ENCODE measurements at regions not wholly inside any gene's neighbourhood (a gene's known extent, or its start where the extent isn't known, plus 50 kb on each side); places are given as distances from the start of the nearest gene placed in this dataset.
"Not testable (repeated sequence)": the region's sequence is repeated elsewhere in the genome, so short reads cannot be mapped to it uniquely, and the experiment has no call there.

DNA sequence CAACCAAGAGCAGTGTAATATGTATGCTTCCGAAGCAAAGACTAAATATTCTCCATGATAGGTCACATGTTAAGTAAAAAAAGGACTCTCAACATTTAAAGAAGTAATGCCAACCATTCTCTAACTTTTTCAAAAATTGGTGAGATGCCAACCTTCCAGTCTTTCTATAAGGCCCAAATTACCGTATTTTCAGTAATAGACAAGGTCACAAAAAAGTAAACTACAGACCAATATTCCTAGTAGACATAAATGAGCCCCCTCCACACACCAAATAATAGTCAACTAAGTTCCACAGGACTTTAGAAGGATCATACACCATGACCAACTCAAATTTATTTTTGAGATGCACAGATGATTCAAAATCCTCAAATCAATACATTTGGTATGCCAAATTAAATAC lies 867.4 kb downstream of the TMEM121 start:
- no peak for DNase-seq

DNA sequence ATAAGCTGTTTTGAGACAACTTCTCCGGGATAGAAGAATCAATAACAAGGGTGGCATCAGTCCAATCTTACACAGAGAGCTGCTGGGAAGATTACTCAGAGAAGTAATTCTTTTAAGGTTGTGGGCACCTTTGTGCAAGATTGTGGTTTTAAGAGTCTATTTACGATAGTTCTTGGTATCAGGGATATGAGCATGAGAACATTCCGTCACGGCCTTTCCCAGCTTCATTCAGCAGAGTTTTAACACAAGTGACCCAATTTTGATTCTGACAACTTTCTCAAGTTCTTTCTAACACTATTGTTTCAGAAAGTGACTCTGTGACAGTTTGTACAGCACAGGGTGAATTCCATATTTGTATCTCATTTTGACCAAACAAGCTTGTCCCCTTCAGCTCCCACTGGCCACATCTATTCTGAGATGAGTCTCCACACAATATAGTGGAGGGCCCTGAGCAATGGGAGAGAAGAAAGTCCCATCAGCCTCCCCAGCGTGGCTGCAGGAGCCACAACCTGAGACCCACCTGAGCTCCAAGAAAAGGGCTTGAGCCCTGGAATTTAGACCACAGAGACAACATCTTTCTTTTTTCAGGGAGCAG lies 869.2 kb downstream of the TMEM121 start:
- no peak for DNase-seq

DNA sequence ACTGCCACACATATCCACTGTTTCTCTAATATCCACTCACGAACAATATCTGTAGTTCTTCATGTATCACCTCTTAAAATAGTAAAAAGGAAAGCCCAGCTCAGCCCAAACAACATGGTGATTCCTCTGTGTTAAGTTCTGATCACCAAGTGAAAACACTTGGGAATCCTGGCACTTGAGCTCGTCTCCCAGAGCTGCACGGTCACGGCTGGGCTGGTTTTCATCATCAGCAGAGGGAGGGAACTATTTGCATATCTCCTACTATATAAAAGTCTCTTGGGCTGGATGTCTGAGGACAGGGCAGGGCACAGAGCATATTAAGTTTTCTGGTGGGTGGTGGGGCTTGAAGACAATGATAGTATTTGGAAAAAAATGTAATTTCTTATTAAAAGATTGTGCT lies 870.6 kb downstream of the TMEM121 start:
- no peak for DNase-seq

DNA sequence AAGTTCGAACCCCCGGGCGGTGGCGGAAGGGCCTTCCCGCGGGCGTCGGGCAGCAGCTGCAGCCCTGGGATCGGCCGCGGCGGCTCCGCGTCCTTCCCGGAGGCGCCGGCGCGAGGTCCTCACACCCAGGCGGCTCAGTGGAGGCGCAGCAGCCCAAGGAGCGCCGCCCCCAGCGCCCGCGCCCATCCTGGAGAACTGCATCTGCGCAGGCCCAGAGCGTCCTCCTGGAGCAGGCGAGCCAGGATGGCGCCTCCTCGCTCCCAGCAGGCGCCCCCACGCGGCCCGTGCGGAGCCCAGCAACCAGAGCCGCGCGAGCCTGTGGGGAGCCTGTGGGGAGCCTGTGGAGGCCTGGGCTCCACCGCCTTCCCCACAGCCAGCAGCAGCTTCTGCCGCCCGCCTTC lies 872.5 kb downstream of the TMEM121 start:
- DNase-seq, result not testable (repeated sequence)

DNA sequence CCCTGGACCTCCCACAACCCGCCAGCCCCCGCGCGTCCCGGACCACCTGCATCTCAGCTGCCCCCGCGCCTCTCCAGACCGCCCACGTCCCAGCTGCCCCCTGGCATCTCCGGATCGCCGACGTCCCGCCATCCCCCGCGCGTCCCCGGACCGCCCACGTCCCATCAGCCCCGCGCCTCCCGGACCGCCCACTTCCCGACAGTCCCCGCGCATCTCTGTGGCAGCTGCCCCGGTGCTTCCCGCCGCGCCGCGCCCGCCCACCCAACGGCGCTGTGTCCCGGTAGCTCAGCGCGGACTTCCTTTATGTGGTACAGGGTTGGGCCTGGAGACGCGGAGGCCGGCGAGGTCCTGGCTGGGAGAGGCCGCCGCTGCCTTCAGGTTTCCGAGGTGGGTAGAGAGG lies 874.9 kb downstream of the TMEM121 start:
- not testable (repeated sequence) for DNase-seq

DNA sequence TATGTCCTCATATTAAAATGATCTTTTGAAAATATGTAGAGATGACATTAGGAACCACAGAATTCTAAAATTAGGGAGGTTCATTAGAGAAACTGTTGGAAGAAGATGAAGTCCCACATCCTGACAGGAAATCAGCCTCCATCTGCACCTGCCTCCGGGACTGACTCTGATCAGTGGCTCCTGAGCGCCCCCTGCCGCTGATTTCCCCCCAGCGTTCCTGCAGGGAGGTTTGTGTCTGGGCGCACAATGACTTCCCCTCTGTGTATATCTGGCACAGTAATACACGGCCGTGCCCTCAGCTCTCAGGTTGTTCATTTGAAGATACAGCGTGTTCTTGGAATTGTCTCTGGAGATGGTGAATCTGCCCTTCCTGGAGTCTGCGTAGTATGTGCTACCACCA lies 883.8 kb downstream of the TMEM121 start:
- not testable (repeated sequence) for DNase-seq

DNA sequence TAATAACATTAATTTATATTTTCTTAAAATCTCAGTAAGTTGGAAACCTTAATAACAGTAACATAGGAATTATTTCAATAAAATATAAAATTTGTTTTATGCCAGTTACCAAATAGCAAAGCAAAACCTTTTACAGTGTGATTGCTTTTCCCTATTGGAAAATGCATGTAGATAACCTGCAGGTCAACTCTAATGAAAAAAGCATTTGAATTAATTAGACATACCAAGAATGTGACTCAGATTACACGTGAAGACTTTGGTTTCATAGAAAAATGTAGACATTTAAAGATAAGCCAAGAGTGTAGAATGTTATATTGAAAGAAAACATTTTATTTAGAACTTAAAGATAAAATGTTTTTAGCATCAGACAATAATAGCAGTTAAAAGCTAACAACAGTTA lies 888.1 kb downstream of the TMEM121 start:
- DNase-seq, result no peak

DNA sequence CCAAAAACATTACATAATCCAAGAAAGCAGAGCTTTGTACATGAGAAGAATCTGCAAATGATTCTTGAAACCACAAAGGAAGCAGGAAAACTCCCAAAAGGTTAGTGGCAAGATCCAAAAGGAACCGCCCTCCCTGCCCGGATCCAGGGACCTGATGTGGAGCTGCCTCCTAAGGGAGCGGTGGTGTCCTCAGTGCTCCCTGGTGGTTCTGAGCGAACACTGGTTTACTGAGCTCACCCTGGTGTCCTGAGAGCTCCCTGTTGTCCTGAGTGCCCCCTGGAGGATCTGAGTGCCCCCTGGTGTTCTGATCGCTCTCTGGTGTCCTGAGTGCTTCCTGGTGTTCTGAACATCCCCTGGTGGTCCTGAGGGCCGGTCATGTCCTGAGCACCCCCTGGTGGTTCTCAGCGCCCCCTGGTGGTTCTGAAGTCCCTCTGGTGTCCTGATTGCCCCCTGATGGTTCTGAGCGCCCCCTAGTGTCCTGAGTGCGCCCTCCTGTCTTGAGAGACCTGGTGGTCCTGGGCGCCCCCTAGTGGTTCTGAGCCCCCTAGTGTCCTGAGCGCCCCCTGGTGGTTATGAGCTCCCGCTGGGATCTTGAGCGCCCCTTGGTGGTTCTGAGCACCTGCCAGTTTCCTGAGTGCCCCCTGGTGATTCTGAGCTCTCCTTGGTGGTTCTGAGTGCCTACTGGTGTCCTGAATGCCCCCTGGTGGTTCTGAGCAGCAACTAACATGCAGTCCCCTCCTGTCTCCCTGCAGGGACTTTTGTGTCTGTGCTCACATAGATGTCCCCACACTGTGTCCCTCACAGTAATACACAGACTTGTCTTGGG lies 891.1 kb downstream of the TMEM121 start:
- no peak for DNase-seq

DNA sequence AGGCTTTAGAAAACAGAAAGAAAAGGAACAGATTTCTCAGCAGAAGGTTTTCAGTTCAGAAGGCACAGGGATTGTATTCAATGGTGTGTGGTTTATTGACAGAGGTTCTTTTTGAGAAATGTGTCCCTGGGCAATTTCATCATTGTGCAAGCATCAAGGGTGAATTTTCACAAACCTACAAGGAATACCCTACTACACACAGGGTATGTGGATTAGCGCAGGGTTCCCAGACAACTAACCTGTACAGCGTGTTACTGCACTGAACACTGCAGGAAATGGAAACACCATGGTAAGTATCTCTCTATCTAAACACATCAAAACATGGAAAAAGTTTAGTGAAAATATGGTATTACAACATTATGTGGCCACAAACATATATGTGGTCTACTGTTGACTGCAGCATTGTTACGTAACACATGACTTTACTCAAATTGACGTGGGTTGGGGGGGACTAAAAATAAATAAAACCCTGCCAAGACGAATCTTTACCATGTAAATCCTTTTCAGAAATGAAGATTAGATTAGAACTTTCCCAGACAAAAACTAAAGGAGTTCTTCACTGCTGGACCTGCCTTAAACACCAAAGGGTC lies 893.1 kb downstream of the TMEM121 start:
- no peak for DNase-seq

DNA sequence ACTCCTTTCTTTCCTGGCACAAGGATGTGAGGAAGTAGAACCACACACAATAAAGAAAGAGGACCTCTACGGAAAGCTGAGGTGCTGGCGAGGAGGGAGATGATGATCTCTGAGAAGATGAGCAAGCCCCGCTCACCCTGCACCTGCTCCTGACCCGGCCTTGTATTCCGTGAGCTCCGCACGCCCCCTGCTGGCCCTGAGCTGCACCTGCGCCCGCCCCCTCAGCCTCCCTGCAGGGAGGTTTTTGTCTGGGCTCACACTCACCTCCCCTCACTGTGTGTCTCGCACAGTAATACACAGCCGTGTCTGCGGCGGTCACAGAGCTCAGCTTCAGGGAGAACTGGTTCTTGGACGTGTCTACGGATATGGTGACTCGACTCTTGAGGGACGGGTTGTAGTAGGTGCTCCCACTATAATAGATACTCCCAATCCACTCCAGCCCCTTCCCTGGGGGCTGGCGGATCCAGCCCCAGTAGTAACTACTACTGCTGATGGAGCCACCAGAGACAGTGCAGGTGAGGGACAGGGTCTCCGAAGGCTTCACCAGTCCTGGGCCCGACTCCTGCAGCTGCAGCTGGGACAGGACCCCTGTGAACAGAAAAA lies 895.1 kb downstream of the TMEM121 start:
- DNase-seq, result not testable (repeated sequence)

DNA sequence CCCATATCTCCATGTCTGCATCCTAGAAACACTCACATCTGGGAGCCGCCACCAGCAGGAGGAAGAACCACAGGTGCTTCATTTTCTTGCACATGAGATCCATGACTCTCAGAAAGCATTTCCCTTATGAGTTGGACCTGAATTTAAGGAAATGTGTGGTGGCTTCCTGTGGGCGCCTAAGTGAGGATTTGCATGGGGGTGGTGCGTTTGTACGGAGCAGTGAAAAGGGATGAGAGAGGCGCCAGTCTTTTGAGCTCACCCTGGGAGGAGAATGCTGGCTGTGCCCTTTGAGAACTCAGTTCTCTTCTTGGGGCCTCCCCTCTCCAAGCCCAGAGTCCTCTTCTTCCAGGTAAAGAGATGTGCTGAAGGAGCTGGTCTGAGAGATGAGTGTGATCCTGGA lies 895.7 kb downstream of the TMEM121 start:
- DNase-seq, result no peak

DNA sequence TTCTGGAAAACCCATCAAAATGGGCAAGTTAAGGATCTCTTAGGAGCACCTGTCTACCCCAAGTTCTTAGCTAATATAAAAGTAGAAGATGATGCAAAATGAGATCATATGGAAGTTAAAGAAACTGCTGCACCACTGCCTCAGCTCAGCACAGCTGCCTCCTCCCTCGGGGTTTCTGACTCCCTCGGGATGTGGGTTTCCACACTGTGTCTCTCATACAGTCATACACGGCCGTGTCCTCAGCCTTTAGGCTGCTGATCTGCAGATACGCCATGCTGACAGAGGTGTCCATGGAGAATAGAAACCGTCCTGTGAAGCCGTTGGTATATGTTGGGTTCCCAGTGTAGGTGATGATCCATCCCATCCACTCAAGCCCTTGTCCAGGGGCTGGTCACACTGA lies 898.8 kb downstream of the TMEM121 start:
- DNase-seq, result not testable (repeated sequence)

DNA sequence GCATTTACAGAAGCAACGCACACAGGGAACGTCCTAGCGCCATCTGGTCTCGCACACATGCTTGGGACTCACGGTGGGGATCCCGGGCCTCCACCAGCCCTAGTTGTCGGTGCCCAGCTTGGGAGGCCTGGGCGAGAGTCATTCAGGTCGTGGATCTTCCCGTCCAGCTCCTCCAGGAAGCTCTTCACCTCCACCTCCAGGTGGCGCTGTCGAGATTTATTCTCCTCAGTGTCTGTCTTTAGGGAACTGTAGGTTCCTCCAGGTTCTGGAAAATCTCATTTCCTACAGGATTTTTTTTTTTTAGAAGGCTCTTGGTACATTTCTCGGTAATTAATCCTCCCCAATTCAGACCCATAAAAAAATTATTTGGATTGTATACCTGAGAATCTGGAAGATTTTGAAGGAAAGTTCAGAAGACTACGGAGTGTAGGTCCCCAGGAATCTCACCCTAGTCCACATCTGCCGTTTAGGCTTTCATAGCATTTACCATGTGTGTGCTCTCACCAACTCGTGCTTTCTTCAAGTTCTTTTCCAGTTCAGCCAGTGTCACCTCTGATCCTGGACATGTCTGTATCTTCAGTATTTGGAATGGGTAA lies 910.0 kb downstream of the TMEM121 start:
- no peak for DNase-seq

DNA sequence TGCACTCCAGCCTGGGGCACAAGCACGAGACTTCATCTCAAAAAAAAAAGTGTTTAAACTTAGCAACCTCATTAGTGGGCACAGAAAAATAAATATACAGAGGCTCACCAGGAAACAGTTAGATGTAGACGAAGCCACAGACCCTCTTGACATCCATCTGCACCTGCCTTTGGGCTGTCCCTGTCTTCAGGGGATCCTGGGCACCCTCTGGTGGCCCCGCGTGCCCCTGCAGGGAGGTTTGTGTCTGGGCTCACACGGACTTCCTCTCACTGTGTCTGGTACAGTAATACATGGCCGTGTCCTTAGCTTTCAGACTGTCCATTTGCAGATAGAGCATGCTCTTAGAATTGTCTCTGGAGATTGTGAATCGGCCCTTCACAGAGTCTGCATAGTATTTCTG lies 916.5 kb downstream of the TMEM121 start:
- no peak for DNase-seq

DNA sequence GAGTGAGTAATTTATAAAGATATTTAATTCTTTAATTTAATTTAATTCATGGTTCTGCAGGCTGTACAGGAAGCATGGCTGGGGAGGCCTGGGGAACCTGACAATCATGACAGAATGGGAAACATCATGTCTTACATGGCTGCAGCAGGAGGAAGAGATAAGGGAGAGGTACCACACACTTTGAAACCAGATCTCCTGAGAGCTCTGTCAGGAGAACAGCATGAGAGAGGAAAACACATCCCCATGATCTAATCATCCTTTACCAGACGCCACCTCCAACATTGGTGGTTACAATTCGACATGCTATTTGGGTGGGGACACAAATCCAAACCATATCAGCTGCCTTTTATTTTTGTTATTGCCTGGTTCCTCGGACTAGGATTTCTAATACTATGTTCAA lies 928.6 kb downstream of the TMEM121 start:
- DNase-seq, result no peak

DNA sequence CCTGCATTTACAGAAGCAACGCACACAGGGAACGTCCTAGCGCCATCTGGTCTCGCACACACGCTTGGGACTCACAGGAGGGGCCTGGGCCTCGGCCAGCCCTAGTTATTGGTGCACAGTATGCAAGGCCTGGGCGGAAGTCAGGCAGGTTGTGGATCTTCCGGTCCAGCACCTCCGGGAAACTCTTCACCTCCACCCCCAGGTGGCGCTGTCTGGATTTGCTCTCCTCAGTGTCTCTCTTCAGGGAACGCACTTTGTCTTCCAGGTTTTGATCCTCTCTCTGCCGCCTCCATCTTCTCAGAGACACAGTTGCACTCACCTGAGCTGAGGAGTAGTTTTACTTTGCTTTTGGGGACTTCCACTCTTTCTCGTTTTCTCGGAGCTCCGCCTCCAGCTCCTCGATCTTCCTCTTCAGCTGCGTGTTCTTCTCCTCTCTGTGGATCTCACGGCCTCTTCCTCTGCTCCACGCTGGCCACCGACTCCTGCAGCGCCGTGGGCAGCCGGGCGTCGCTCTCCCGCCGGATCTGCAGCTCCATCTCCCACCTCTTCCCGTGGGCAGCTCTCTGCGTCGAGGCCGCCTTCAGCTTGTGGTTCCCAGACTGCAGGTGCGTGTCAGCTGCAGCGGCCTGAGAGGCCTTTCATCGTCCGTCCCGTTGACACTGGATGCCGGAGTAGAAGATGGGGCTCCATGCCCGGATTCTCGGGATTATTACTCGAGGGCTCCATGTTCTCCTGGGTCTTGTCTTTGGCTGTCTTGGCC lies 933.8 kb downstream of the TMEM121 start:
- DNase-seq, result no peak

DNA sequence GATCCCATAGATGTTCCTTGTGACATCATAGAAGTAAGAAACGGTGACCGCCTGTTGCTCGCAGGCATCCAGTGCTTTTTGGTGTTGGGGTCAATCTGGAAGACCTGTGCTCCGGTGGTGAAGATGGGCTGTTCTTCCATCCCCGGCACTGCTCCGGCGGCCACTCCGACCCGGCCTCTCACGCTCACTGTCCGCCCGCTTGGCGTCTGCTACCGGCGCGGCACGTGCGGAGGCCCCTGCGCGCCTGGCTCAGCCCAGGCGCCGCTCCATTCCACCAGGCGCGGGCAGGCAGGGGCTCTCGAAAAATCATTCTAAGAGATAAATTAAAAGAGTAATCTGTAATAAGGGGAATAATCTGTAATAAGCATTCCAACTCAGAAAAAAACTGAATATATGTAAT lies 934.5 kb downstream of the TMEM121 start:
- DNase-seq, result no peak

DNA sequence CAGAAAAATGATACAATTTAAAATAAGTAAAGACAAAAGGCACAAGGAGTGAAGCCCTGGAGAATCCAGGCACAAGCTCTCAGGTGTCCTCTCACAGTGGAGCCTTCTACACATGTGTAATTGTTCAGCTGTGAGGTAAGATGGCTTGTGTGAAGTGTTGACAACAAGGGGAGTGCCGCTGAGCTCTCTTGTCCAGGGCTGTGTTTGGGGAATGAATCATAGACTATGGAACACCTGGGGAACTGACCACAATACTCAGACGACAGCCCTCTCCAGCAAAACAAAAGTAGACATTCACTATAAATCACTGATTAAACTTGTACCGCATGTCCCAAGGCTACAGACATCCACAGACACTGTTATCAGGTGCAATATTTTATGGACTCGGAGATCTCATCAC lies 940.1 kb downstream of the TMEM121 start:
- peak; percentile 54 for DNase-seq

DNA sequence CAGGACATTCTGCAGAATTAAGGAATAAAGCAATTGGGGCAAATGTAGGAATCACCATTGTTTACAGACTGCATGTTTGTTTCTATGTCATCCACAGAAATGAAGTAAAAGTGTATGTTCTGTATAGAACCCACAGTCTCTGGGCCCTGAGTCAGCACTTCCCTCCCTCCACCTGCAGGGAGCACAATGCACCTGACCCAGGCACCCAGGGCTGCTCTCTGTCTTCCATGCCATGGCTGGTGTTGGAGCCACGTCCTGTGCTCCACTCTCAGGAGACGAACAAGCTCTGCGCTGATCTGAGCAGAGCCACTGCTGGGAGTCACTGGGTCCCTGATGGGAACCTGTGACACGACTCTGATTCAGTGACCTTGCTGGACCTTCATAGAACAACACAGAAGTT lies 942.5 kb downstream of the TMEM121 start:
- DNase-seq, result not testable (repeated sequence)

DNA sequence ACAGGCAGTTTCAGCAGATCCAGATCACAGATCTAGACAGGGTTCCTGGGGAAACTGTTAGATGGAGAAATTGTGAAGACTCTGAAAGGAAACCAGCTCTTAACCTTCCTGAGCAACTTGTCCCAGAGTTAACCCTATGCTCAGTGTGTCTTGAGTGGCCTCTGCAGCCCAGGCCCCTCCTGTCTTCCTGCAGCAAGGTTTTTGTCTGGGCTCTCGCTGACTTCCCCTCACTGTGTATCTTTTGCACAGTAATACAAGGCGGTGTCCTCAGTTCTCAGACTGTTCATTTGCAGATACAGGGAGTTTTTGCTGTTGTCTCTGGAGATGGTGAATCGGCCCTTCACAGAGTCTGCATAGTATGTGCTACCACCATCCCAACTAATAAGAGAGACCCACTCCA lies 943.6 kb downstream of the TMEM121 start:
- not testable (repeated sequence) for DNase-seq

DNA sequence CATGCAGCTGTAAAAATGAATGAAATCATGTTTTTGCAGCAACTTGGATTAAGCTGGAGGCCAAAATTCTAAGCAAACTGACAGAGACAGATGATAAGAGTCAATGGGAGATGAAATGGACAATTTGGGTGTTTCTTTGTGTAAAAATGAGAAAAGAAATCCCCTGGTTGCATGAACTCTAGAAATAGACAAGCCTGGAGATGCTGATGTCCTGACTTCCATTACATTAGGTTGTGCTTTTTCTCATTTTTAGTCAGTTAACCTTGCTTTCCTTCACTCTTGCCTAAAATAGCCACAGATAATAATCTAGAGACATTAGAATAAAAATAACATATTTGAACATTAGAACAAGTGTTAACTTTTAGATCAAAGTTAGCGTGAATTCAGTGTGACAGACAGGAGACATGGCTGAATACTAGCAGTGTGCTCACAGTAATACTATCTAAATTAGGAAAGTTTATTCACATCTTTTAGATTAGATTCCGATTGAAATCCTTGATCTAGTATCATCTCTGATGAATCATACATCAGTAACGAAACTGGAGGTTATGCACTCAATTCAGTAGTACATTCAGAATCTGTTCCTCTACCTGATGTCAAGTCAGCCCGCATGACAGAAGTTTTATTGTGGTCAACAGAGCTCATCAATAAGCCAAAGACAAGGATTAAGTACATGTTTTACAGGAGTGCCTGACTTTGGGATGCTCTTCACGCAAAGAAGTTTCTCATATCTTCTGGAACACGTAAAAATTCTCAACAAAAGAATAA lies 948.1 kb downstream of the TMEM121 start:
- DNase-seq, result not testable (repeated sequence)

DNA sequence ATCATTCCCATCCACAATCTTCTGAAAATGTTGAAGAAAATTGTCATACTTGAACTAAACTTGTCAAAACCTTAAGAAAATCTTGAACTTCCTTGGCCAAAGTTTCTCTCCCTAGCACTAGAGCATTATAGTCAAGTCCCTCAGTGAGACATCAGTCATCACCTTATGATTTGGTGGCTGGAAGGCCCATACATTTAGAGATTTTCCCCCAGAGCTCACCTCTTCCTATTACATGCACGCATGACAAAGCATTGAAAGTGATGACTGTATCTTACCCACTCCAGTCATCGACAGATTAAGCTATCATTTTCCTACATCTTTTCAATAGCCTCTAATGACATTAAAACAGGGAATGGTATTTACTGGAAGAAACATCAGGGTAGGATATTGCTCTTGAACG lies 948.8 kb downstream of the TMEM121 start:
- DNase-seq, result not testable (repeated sequence)
